Retina (tissue), 1 donor: ENCODE measurements at regions not wholly inside any gene's neighbourhood (a gene's known extent, or its start where the extent isn't known, plus 50 kb on each side); places are given as distances from the start of the nearest gene placed in this dataset.
"Not testable (repeated sequence)": the region's sequence is repeated elsewhere in the genome, so short reads cannot be mapped to it uniquely, and the experiment has no call there.

ENCODE experiments used
- DNase-seq: peaks from one replicate; pipeline ENCODE4 v3.0.0-alpha.2; 2016

- DNase-seq: no peak
Observed at GRCh38 chr1:14365301-14365988, 233.0 kb upstream of the KAZN start.

DNA sequence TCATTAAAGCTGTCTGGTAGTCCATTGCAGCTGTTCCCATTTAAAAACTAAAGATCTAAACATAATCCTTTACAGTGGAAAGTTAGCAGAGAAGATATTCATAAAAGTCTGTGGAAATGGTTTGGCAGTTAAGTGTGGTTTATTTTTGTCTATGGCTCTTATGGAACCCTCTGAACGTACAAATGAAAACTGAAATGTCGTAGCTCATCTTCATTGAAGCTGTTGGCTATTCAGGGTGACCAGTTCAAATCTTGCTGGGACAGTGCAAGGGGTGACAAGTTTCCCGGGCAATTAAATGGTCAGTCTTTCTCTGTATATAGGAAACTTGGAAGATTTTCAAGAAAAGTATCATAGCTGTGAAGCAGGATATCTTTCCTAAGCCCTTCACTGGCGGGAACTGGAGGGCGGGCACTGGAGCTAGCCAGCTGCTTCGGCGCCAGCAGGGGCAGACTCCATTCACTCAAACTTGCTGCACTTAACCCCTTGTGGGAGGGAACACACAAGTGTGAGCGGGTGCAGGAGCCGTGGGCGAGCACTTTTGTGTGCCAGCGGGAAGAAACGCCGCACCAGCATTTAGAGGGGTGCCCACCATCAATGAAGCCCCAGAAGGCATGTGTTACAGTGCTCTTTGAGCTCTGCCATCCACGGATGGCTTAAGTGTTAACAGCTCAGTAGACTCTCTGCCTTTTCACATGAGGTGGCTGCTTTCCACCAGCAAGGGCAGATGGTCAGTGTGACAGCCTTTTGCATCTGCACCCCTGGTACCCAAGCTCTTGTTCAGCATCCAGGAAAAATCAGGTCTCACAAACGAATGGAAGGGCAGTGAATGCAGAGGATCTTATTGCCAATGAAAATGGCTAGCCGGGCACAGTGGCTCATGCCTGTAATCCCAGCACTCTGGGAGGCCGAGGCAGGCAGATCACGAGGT is 232.1 kb upstream of the KAZN start:
- peak; percentile 59 for DNase-seq

DNA sequence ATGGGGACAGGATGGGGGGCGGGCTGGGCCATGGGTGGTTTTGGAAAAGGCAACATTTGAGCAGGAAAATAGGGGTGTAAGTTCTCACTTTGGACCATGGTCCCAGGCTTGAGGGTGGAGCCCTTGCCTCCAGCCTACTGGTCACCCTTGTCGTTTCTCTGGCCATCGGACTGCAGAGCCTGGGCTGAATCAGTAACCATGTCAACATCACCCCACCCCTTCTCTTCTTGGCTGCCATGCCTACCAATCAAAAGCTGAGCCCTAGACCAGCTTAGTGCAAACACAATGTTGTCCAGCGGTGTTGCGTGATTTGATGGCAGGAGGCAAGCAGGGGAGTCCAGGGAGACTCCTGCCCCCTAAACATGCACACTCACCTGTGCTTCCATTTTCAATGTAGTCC is 231.0 kb upstream of the KAZN start:
- no peak for DNase-seq

- no peak for DNase-seq
Observed at GRCh38 chr1:14369526-14370213, 228.8 kb upstream of the KAZN start.

DNA sequence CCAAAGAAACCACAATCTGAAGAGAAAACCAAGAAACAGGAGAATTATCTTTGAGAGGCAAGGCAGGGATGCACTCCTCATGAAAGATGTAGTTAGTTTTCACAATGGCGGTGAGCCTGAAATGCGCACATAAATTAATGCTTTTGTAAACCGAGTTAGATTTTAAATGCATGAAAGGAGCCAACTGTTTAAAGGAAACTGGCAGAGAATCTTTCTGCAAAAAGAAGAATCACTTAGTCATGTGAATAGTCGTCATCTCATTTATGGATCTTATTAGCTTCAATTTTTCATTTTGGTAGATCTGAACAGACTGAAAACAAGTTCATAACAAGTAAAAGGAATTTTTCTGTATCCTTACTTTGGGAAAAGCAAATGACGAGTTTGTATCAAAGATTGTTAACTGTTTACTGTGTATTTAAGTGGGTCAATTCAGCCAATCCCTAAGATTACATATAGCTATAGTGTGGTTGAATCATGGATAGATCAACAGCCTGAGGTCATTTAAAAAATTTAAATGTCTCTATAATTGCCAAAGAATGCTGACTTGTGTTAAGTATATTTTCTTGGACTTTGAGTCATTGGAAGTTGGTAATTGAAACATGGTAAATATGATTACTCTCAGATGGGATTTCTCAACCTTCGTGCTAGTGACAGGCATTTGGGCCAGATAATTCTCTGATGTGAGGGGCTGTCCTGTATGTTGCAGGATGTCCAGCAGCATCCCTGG is 226.6 kb upstream of the KAZN start:
- DNase-seq: no peak

DNA sequence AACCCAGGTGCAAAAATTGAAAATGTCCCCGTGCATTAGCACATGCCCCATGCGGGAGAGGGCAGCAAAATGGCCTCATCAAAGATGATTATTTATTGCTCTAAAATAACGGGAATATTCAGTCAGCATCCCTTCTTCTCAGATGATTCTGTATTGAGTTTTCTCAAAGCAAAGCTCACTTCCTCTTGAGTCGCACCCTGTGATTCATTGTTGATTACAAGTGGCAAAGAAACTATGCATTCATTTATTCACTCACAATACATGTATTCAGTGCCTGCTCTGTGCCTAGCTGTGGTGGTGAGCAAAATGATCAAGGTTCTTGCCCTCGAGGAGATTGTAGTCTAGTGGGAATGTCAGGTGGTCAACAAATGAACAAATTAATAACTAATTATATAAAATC is 226.0 kb upstream of the KAZN start:
- no peak for DNase-seq

GRCh38 chr1:14373081-14373758 is 225.3 kb upstream of the KAZN start:
- DNase-seq: no peak

DNA sequence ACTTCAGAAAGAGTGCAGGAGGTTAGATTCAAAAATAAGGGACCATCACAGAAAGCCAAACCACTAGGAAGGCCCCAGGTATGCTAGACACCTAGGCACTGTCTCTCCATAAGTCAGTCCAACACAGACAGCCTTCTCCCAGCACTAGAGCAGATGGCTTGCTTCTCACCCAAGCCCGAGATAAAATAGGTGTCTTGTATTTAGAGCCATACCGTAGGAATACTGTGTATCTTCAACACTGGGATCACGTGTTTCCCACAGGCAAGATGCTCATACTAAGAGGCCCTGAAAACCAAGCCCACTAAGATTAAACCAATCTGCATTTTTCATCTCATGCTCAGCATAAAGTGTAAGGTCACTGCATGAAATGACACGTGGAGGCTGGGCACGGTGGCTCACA is 223.3 kb upstream of the KAZN start:
- DNase-seq: no peak

DNA sequence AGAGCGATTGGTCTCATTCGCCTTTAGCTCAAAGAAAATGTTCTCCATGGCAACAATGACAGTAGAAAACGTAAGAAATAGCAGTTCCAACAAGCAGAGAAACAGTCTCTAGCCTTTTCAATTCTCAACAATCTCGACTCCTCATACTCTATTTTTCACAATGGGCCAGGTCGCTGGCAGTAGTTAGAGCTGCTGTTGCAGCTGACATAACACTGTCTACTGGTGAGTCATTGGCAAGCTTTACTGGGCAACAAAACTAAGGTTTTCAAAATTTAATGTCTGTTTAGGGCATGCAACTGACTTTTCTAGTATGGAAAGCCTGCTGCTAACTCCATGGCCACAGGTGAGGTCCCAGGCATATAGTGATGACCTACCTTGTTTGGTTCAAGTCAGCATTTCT is 221.1 kb upstream of the KAZN start:
- no peak for DNase-seq

DNA sequence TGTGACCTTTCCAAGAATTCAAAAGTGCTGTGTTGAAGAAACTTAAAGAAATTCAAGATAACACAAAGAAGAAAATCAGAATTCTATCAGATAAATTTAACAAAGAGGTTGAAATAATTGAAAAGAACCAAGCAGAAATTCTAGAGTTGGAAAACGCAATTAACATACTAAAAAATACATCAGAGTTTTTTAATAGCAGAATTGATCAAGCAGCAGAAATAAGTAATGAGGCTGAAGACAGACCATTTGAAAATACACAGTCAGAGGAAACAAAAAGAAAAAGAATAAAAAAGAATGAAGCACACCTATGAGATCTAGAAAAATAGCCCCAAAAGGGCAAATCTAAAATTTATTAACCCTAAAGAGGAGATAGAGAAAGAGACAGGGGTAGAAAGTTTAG is 218.1 kb upstream of the KAZN start:
- DNase-seq: no peak

GRCh38 chr1:14390816-14391215 is 207.7 kb upstream of the KAZN start:
- DNase-seq: no peak

DNA sequence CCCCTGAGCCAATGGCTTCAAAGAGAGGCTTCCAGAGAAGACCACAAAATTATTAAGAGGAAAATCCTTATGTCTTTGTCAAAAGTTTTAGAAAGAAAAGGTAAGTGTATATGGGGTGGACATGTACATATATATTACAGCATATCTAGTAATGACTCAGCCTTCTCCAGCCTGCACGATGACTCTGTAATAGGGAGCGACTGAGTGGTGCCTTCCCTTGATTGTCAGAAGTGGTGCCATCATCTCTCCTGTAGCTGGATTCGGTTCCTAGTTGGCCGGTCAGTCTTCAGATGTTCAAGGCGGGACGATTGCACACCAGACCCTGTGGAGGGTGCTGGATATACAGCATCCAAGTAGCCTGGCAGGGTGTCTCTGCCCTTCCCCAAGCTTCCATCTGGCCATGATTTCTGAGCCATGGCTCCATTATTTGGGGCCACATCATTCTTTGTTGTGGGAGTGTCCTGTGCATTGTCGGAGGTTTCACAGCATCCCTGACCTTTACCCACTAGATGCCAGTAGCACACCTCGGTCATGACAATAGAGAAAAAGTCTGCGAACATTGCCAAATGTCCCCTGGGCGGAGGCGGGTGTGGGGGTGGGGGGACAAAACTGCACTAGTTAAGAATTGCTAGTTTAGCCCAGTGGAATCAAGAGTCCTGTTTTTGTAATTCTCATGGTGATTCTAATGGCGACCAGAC is 206.2 kb upstream of the KAZN start:
- peak; percentile 28 for DNase-seq

DNA sequence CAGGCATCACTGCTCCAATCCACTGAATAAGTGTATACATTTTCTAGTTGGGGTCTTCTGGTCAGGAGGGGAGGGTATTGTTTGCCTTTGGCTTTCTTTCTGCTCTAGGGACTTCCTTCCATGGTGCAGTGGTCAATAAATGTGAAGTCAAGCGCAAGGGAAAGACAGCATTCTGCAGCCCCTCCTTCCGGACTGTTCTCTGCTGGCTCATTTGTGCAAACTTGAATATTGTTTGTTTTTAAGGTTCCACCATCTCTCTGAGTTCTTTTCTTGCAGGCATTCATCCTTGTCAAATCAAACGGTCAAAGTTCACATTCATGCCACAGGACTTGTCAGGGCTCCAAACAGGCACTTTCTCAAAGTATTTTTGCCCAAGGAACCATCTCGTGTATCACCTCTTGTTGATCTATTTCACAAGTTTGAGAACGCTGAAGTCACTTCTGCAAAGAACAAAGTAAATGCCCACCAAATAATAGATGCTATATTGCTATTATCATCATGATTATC is 205.6 kb upstream of the KAZN start:
- DNase-seq: peak; percentile 55

- DNase-seq: no peak
Observed at GRCh38 chr1:14396100-14396499, 202.4 kb upstream of the KAZN start.

DNA sequence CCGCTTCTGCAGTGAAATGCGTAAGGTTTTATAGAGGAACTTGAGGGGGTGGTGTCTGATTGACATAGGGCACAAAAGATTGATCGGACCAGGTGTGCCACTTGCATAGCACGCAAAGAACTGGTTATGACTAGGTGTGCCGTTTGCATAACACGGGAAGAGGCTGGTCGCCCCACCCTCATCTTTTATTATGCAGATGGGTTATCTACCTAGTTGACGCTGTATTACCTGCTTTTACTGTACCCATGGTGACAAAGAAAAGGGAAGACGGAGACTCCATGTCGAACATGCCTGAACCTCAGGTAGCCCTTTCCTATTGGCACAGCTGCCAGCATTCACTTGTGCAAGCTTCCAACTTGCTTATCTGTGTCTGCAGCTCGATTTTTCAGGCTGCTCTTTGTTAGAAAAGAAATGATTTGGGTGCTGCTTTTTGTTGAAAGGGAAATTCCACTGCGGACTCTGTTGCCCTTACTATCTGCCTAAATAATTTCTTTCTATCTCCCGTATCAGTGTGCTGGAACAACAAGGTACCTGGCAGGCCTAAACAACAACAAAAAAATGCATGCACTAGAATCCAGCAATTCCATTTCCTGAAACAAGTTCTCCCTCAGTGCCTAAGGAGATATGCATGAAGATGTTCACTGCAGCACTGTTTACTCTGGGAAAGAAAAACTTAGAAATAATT is 194.4 kb upstream of the KAZN start:
- no peak for DNase-seq

GRCh38 chr1:14404862-14405301 is 193.6 kb upstream of the KAZN start:
- no peak for DNase-seq

GRCh38 chr1:14412235-14412634 is 186.2 kb upstream of the KAZN start:
- DNase-seq: no peak

- no peak for DNase-seq
Observed at GRCh38 chr1:14413819-14414490, 184.5 kb upstream of the KAZN start.

- DNase-seq: no peak
Observed at GRCh38 chr1:14415396-14415795, 183.1 kb upstream of the KAZN start.

- DNase-seq: not testable (repeated sequence)
Observed at GRCh38 chr1:14419778-14420218, 178.7 kb upstream of the KAZN start.
